ENCODE measurements at regions not wholly inside any gene's neighbourhood (a gene's known extent, or its start where the extent isn't known, plus 50 kb on each side); places are given as distances from the start of the nearest gene placed in this dataset.
"Not testable (repeated sequence)": the region's sequence is repeated elsewhere in the genome, so short reads cannot be mapped to it uniquely, and the experiment has no call there.

DNA sequence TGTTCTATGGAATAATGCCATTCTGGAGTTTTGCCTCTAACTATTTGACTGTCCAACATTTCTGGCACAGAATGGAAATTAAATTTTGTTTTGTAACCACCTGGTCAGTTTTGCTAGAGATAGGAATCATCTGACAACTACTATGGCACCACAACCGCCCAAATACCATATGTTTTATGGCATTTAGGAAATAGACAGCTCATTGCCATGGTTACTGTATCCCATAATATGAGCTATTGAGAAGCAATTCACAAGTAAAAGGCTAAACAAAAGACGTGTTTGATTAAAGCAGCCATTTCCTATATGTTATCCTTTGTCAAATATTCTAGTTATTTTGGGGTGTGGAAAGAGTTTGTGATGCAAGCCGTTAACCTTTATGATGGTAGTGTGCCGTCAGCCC, 1105.3 kb upstream of the LCORL start:
- DNase-seq: peak; percentile 10

DNA sequence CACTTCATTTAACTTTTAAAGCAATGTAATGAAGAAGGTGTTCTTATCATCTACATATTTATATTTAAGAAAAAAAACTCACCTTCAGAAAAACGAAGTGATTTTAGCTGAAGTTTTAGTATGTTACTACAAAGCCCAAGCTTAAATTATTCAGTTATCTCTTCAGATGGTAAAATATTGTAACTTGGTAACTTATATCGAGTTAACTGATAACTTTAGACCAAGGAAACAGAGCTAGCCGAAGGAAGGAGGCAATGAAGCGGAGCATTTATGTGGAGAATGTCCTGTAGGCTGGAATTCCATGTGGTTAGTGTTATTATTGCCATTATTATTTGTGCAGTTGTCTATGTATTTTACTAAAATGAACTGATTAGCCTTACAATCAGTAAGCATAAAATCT, 1102.1 kb upstream of the LCORL start:
- no peak for DNase-seq

DNA sequence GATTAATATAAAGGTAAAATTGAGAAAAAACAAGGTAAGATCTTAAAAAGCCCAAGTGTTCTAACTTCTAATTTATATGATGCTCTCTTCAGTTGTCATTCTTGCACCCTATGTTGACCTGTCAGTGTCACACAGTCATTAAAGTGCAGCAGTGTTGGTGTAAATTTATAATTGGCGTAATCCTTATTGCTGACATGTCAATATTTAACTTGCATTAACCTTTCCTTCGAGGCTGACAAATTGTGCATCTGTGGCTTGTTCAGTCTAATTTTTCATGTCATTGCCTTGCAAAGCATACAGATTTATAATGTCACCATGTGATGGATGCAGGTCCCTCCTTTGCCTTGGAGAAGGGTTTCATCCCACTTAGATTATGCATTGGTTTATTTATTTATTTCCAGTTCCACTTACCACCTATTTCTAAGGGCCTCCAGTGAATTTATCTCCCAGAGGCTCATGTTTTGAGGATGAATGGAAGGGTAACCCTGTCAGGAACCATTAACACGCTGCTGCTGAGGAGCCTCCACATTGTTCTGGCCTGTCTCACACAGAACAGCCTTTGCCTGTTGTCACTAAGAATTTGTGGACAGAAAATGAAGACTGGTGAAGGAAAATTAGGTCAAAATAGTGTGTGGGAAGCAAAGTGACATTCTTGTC, 1098.5 kb upstream of the LCORL start:
- peak; percentile 30 for DNase-seq

DNA sequence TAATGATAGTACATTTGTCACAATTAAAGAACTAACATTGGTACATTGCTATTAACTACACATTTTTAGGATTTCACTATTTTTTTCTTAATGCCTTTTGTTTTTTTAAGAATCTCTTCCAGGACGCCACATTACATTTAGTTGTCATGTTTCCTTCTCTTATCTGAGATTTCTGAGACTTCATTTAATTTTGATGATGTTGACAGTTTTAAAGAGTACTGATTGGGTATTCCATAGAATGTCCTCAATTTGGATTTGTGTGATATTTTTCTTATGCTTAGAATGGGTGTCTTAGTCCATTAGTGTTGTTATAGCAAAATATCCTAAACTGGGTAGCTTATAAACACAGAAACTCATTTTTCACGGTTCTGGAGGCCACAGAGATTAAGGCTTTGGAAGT, 1095.5 kb upstream of the LCORL start:
- DNase-seq: no peak

DNA sequence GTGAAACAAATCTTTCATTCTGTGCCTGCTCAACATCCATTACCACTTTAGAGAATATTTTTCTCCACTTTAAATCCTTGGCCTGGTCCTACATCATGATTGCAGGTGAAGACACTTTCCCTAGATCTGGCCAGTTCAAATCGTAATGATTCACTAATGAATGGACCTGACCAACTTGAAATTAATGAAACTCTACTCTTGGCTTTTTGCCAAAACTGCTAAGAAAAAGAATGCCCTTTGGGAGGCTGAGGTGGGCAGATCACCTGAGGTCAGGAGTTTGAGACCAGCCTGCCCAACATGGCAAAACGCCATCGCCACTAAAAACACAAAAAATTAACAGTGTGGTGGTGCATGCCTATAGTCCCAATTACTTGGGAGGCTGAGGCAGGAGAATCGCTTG, 1082.6 kb upstream of the LCORL start:
- DNase-seq: no peak

DNA sequence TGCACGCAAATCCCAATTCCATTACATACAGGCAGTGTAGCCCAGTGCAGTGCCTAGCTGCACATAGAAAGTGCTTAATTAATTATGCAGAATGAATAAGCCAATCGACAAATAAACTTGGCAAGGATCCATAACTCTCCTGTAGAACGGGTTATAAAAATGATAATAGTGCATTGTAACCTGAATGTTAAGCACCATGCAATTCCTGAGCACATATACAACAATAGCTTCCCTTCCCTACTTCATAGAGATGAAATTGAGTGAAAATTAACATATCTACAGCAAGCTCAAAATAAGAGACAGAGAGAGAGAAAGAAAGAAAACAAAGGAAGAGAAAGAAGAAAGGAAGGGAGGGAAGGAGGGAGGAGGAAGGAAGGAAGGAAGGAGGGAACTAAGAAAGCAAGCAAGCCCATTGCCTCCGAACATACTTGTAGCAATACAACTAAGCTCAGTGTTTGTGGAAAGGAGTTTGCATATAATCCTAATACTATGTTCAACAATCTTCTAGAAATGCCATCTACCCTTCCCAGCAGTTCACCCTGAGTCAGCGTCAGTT, 1074.0 kb upstream of the LCORL start:
- no peak for DNase-seq

DNA sequence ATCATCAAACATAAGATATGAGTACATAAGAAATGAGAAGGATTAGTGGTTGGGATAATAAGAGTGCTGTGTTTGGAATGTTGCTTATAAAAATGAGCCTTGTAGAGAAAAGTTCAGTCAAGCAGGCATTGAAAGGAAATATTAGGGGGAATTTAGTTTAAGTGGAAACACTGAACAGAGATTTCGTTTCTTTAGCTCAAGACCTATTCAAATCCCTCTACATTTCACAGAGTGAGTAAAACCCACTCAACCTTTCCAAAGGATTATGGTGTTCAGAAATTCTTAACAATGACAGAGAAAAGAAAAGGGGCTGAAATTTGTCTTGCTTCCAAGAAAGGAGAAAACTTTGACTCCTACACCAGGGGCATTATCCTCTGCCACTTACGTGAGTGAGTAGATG, 1072.4 kb upstream of the LCORL start:
- DNase-seq: no peak

DNA sequence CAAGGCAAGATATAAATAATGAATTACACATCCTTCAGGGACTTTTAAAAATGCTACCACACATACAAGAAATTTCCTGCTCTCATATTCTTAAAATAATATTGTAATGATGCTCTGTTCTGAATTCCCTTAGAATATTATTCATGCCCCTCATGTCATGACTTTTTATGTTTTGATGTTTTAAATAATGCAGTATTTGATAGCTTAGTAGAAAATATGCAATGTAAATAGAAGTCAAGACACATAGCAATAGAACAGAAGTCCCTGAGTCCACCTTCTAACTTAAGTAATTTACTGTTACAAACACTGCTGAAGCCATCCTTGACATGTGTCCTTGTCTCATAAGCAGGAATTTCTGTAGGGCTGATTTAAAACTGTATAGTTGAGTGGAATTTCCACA, 1071.2 kb upstream of the LCORL start:
- no peak for DNase-seq

DNA sequence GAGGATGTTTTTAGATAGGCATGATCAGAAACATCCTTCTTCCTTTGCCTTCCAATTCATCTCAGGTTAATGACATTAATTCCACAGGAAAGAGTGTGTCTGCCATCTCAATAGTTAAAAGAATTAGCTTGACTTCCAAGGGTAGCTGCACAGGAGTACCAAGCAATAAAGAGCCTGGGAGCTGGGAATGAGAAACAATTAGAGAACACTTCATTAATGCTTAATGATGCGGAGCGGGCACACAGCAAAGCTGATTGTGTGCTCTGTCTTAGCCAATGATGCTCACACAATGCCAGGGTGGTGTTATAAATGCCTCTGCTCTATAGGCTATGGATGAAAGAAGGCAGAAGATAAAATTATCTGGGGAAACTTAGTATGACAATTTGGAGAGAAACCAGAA, 1052.5 kb upstream of the LCORL start:
- DNase-seq: no peak

DNA sequence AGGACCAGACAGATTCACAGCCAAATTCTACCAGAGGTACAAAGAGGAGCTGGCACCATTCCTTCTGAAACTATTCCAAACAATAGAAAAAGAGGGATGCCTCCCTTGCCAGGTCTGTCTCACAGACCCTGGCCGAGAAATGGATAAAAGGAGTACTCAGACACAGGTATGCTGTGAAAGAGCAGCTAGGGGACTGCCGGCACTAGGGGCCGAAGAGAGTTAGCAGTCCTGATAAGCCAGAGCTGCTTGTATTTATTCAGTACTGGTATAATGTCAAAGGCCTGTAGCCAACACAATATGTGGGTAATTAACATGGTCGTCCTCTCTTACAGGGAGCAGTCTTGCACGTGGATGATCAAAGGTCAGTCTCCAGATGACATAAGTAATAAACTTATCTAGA, 1042.1 kb upstream of the LCORL start:
- no peak for DNase-seq

DNA sequence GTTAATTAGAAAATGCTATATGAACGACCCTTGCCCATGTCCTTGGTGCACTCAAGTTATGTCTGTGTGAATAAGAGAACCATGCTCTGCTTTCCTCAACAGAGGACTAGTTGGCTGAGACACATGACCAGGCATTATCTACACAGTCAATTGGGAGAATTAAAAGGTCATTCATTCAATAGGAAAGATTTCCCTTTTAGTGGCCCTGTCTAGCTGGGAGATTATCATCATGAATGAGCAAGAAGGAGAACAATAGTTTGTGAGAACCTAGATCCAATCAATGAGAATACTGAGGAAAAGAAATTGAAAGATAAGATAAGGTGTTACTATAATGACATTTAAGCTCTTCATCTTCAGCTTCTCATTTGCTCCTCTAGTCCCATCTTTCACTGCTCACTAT, 1033.4 kb upstream of the LCORL start:
- no peak for DNase-seq

DNA sequence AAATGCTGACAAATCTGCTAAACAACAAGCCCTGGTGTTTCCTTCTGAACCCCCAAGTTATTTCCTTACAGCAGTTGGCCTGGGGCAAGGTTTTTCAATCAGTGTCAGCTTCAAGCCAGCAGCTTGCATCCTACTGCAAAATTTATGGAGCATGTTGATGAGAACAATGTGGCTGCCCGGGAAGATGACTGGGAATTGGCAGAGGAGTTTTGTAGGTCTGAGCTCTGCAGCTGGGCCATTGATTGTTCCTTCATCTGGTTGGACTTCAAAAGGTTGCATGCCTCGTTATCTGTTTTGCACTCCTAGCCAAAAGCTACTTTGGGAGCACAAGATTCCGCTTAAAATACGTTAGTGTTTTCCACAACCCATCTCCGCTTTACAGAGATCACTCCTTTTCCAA, 1030.3 kb upstream of the LCORL start:
- DNase-seq: peak; percentile 3

DNA sequence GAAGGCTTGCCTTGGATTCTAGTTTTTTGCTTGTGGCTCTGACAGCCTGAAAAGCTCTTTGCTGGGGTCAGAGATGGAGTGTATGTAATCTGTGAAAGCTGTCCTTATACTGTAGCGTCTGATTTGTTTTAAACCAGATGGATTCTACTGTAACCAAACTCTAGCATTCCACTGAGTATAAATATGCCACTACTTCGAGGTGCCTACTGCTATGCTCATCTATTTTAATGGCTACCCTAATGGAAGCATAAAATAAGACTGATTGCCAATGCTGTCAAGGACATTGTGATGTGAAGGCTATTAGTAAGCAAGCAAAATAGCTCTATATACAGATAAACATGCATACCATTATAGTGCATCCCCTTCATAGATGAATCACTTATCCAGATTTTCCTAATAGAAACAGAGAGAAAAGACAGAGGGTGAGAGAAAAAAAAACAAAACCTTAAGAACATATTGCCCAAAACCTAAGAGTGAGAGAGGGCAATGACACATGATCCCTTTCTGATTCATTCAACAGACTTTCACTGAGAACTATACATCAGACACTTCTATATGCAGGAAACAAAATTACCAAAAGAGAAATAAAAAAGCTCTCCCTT, 1025.8 kb upstream of the LCORL start:
- no peak for DNase-seq

DNA sequence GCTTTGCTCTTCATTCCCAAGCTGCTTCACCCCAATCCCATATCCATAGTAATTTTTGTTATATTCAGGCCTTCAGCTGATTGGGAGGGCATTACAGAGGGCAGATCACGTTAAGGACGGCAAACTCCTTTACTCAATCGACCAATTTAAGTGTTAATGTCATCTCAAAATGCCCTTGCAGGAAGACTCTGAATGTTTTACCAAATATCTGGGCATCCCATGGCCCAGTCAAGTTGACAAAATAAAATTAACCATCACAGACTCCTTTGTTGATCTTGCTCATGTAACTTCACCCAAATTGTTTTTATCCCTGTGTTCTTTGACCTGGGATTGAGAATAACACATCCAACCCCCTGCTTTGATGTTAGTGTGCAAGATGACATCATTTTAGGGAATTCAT, 1018.3 kb upstream of the LCORL start:
- DNase-seq: no peak

DNA sequence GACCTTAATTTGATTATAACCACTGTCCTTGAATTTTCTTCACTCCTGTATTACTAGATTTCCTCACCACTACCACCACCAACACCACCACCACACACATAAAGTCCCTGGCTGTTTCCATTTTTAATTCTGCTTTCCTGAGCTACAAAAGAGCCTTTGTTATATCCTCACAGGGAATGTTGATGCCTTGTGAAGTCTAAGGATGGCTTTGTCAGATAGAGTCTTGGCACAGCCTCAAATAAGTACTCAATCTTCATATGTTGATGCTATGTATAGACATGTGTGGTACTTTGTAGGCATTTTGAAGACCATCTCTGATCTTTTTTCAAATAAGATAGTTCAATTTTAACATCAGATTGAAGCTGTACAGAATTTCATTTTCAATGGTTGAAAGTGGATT, 1016.7 kb upstream of the LCORL start:
- no peak for DNase-seq

DNA sequence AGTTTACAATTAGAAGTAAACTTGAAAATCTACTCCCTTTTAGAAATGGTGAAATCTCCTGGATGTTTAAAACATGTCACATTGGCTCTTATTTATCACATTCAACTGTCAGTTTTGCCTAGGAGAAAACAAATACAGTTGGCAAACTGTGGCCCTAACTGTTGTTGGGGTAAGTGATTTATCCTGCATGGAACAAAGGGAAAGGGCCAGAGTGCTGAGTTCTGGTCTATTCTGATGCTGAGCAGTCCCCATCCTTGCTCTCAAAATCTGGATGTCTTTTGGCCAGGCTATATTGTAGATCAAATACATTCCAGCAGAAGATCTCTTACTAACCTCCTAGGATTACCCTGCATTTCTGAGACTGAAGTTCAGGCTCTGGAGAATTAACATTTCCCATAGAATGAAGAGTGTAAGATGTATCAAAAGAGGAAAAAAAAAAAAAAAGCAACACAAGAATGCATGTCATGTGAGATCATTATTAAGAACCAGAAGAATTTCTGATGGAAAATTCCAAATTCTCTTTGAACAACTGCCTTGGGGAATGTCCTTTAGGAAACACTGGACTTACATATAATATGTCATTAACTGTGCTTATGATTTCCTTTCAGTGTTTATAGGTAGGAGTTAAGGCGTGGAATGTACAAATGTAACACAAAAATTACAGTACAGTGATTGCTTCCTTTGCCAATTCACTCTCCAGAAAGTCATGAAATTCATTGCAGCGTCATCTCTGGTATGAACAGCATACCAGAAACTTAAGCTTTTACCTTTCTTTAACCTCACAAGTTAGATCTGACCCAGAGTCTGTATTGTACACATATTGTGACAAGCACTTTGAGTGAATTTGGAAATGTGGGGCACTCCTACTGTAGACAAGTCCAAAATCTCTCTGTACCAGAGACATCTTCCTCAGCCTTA, 1012.5 kb upstream of the LCORL start:
- DNase-seq: no peak

DNA sequence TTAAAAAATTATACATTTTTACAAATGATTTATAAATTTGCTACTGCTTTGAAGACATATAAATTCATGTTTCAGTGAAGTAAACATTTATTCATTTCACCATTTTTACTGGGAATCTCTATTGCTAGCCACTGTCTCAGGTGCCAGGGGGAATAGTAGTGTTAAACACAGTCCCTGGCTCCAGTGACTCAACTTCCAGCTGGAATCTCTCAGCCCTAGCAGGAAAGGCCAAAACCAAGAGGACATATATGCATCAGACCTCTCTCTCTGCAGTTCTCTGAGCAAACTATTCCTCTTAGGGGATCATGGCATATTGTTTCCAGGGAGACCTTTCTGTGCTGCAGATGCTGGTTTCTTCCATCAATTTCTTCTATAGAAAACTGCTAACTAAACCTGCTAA, 1009.0 kb upstream of the LCORL start:
- DNase-seq: no peak

DNA sequence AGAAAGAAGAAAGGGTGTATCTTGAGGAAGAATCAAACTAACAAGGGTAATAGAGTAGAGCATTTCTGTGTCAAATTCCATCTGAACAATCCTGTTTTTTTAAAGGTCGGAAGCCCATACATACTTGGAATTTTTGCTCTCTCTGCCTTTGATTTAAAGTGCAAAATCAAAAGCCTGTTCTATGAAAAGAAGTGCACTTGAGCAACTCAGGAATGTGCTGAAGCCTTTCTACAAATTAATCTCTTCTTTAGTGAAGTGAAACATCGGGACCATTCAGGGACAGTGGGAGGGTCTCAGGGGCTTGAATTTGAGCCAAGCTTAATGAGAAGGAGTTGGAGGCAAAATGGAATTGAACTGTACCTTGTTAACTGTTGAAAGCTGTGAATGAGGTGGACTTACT, 1008.5 kb upstream of the LCORL start:
- no peak for DNase-seq

DNA sequence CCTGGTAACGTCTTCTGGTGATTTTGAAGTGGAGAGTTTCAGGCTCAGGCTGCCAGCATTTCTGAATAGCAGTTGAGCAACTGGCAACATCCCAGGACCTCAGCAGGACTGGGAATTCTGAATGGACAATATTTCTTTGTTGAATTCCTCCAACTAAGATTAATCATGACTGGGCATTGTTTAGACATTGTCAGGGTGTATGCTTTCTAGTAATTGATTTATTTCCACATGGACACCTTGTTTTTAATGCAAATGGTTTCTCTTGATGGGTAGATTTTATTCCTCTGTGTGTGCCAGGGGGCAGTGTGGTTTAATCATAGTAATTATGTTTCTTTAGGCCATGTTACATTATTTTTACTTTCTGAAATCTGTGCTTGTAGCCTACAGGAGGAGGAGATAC, 1004.7 kb upstream of the LCORL start:
- peak; percentile 51 for DNase-seq

DNA sequence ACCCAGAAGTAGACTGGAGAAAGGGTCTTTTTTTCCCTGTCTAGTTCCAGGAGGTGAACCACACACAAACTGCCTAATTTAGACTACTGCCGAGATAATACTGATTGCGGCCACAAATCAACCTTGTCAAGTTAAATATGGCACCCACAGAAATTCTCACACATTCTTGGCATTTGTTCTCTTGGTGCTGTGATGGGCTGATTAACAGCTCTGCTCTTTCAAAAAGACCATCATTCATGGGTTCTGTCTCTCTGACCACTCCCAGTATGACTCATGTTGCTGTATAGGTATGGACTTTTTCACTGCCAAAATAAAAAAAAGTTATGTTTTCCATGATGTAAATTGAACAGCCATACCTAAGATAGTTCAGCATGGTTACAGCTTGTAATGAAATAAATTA, 1003.5 kb upstream of the LCORL start:
- DNase-seq: peak; percentile 0

DNA sequence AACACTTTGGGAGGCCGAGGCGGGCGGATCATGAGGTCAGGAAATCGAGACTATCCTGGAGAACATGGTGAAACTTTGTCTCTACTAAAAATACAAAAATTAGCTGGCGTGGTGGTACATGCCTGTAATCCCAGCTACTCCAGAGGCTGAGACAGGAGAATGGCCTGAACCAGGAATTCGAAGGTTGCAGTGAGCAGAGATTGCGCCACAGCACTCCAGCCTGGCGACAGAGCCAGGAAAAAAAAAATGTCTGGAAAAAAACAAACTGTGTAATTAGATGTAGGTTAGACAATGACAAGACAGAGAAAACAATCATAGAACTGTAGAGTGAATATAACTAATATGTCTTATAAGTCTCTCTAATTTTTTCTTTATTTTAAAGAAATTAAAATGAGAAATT, 1002.5 kb upstream of the LCORL start:
- no peak for DNase-seq

DNA sequence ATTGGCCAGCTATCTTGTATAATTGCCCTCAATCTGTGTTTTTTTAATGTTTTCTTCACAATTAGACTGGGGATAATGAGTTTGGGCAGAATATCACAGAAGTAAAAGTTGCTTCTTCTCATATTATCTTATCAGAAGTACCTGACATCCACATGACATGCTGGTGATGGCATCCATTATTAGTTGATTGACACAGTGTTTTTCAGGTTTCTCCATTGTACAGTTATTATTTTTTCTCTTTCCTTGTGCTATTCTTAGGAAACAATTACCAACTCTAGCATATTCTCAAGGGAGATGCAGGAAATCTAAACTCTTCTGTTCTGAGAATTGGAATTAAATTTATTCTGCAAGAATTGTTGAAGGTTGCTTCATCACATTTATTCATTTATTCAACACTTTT, 1000.1 kb upstream of the LCORL start:
- no peak for DNase-seq

DNA sequence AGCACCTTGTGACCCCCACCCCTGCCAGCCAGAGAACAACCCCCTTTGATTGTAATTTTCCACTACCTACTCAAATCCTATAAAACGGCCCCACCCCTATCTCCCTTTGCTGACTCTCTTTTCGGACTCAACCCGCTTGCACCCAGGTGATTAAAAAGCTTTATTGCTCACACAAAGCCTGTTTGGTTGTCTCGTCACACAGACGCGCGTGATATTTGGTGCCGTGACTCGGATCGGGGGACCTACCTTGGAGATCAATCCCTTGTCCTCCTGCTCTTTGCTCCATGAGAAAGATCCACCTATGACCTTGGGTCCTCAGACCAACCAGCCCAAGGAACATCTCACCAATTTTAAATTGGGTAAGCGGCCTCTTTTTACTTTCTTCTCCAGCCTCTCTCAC, 995.0 kb upstream of the LCORL start:
- not testable (repeated sequence) for DNase-seq

DNA sequence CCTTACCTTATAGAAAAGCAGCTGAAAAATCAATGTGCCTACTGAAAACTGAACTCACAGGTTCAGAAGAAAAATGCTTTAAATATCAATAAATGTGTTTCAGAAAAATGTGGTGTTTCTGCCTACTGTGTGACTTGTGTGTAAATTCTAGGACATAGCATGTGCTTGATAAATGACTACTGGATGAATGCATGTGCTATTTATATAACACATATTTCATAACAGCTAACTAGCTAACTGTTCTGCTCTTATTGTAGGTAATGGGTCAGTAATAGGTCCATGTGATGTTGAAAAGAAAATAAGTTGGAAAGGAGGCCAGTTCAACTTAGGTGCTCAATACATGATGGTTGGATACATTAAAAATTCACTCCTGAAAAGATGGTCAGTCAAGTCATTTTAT, 993.0 kb upstream of the LCORL start:
- DNase-seq: no peak
